AG04450 (cell line): ENCODE measurements at regions not wholly inside any gene's neighbourhood (a gene's known extent, or its start where the extent isn't known, plus 50 kb on each side); places are given as distances from the start of the nearest gene placed in this dataset.
"Not testable (repeated sequence)": the region's sequence is repeated elsewhere in the genome, so short reads cannot be mapped to it uniquely, and the experiment has no call there.

ENCODE experiments used
- CTCF ChIA-PET: fragments of 300-600, 350-600 bp; formaldehyde crosslinking; extraction: SDS; loops from one replicate; lab custom pipeline; 2022; ENCODE audit warnings: antibody characterized with exemption, inconsistent platforms; lab: Charles Lee
- POLR2A ChIA-PET: fragments of 350-600 bp; formaldehyde crosslinking; extraction: SDS; loops from one replicate; lab custom pipeline; 2021; ENCODE audit warnings: antibody characterized with exemption, inconsistent platforms; lab: Yijun Ruan, JAX
- DNase-seq: peaks from one replicate; pipeline ENCODE4 v3.0.0-alpha.2; 2011; ENCODE audit warnings: low read depth, low spot score
- H3K27ac ChIP-seq: one replicate; pipeline ENCODE4 v1.5.1; 2012; ENCODE audit warnings: low read depth, low read length, control low read depth
- H3K27me3 ChIP-seq: one replicate; pipeline ENCODE4 v1.6.0; 2012; ENCODE audit warnings: low read length; ENCODE audit not compliant: control insufficient read depth, insufficient read depth
- H3K4me3 ChIP-seq: 2 replicates; pipeline ENCODE4 v1.5.1; 2011; ENCODE audit warnings: mild to moderate bottlenecking, low read depth, low read length, control low read depth
- H3K9me3 ChIP-seq: 2 replicates; pipeline ENCODE4 v1.5.1; 2012; ENCODE audit warnings: low read length; ENCODE audit not compliant: control insufficient read depth, insufficient read depth
- TF ChIP-seq, protein P1 (sequence below): IDR thresholded peaks from 2 replicates; pipeline ENCODE4 v1.5.1; 2011; ENCODE audit warnings: low read depth, low read length, control low read depth, inconsistent platforms

DNA sequence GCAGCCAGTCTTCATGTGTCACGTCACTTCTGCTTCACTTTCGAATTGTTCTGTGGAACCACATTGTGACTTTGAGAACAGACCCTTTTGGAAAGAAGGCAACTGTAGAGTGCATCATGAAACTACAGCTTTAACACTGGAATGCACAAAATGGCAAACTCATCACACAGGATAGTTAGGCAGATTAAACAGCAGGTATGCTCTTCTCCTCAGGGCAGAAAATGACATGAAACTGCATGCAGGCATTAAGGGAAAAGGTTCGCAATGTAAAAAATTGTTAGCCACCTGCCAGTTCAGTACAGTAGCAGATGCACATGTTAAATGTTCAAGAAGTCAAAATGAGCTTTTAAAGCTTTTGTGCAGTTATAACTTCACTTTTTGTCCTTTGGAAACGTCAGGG lies 864.6 kb upstream of the IGFBP7 start:
- TF ChIP-seq, protein P1, sequence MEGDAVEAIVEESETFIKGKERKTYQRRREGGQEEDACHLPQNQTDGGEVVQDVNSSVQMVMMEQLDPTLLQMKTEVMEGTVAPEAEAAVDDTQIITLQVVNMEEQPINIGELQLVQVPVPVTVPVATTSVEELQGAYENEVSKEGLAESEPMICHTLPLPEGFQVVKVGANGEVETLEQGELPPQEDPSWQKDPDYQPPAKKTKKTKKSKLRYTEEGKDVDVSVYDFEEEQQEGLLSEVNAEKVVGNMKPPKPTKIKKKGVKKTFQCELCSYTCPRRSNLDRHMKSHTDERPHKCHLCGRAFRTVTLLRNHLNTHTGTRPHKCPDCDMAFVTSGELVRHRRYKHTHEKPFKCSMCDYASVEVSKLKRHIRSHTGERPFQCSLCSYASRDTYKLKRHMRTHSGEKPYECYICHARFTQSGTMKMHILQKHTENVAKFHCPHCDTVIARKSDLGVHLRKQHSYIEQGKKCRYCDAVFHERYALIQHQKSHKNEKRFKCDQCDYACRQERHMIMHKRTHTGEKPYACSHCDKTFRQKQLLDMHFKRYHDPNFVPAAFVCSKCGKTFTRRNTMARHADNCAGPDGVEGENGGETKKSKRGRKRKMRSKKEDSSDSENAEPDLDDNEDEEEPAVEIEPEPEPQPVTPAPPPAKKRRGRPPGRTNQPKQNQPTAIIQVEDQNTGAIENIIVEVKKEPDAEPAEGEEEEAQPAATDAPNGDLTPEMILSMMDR, result no peak
- DNase-seq, result no peak
- Histone ChIP-seq H3K4me3 (no peak overlapping the region), H3K27me3 (no peaks in the 10 kb centered on the region), H3K27ac (no peak overlapping the region), H3K9me3 (peaks cover 9% of the 10 kb centered on the region)
- ChIA-PET CTCF (no interaction called here), POLR2A (no interaction called here)

DNA sequence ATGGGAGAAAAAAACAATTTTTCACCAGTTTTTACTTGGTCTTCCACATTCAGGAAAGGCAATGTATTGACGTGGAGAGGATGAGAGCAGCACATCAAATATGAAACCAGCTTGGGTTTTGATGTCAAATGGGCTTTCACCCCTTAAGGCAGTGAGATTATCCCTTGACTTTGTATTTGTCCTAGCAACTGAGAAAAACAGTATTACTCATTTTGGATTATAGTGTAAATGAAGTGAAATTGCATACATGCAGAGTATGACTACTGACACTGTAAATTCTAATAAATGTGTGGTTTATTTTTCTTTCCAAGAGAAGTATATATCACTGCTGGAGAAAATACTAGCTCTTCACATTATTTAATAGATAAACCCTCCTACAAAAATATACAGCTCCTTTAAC lies 863.6 kb upstream of the IGFBP7 start:
- POLR2A ChIA-PET, result no interaction called here
- Histone ChIP-seq H3K4me3 (no peak overlapping the region), H3K27ac (no peak overlapping the region), H3K27me3 (no peaks in the 10 kb centered on the region), H3K9me3 (peaks cover 15% of the 10 kb centered on the region)
- CTCF ChIA-PET, result no interaction called here
- DNase-seq, result no peak
- TF ChIP-seq, protein P1, result no peak

DNA sequence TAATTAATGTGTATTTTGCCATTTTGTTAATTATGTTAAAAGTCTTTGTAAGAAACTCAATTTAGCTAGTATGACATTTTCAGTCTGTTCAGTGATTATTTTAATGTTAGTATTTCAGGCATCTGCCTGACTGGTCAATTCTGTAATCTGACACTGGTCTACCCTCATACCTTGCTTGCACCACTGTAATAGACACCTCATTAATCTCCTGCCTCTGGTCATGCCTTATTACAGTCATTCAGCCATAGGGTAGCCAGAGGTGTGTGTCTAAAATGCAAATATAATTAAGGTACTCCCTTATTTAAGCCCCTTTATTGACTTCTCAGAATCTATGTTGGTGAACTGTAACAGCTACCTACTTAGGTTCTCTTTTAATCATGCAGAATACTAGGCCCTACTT lies 861.1 kb upstream of the IGFBP7 start:
- Histone ChIP-seq H3K4me3 (no peak overlapping the region), H3K27ac (no peak overlapping the region), H3K9me3 (peaks cover 20% of the 10 kb centered on the region), H3K27me3 (no peaks in the 10 kb centered on the region)
- ChIA-PET CTCF (no interaction called here), POLR2A (no interaction called here)
- TF ChIP-seq, protein P1, result no peak
- no peak for DNase-seq

DNA sequence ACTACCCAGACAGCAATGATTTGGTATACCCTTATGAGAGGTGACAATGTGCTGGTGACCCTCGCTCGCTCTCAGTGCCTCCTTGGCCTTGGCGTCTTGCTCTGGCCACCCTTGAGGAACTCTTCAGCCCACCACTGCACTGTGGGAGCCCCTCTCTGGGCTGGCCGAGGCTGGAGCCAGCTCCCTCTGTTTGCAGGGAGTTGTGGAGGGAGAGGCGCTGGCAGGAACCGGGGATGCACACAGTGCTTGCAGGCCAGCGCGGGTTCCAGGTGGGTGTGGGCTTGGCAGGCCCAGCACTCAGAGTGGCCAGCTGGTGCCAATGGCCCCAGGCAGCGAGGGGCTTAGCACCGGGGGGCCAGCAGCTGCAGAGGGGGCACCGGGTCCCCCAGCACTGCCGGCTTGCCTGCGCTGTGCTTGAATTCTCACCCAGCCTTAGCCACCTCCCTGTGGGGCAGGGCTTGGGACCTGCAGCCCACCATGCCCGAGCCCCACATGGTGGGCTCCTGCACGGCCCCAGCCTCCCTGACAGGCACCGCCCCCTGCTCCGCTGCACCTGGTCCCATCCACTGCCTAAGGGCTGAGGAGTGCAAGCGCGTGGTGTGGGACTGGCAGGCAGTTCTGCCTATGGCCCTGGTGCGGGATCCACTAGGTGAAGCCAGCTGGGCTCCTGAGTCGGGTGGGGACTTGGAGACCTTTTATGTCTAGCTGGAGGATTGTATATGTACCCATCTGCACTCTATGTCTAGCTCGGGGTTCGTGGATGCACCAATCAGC lies 857.0 kb upstream of the IGFBP7 start:
- Histone ChIP-seq H3K9me3 (peaks cover 20% of the 10 kb centered on the region), H3K4me3 (no peak overlapping the region), H3K27me3 (no peaks in the 10 kb centered on the region), H3K27ac (no peak overlapping the region)
- no peak for DNase-seq
- TF ChIP-seq, protein P1, result no peak
- ChIA-PET POLR2A (no interaction called here), CTCF (no interaction called here)

DNA sequence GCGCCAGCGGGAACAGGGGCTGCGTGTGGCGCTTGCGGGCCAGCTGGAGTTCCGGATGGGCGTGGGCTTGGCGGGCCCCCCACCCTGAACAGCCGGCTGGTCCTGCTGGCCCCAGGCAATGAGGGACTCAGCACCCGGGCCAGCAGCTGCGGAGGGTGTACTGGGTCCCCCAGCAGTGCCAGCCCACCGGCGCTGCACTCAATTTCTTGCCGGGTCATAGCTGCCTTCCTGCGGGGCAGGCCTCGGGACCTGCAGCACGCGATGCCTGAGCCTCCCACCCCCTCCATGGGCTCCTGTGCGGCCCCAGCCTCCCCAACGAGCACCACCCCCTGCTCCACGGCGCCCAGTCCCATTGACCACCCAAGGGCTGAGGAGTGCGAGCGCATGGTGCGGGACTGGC lies 855.2 kb upstream of the IGFBP7 start:
- DNase-seq, H3K27ac ChIP-seq, H3K4me3 ChIP-seq, H3K27me3 ChIP-seq, CTCF ChIA-PET, POLR2A ChIA-PET: not testable (repeated sequence)
- peaks cover 20% of the 10 kb centered on the region for H3K9me3 ChIP-seq
